ENCODE measurements at regions not wholly inside any gene's neighbourhood (a gene's known extent, or its start where the extent isn't known, plus 50 kb on each side); places are given as distances from the start of the nearest gene placed in this dataset.

DNA sequence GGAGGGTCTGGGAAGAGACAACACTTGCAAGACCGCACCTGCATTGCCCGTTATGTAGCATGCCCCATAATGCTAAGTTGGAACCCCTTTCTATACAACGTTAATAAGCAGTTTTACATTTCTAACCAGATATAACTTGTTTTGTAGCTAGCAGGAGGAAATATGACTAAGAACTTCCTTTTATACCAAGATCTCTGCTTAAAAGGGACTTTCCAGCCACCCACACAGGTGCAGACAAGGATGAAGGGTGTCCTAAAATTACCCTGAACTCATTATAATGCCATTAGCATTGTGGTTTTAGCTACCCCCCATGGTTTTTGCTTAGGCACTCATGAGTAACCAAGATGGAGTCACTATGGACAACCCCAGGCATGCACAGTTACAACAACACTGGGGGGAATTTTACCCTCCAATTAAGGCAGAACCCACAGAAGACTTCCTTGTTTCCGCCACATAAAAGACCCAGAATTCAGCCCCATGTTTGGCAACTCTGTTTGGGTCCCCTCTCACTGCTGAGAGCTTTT, 362.8 kb downstream of the CBLN2 start:
- TF ChIP-seq, protein P1, sequence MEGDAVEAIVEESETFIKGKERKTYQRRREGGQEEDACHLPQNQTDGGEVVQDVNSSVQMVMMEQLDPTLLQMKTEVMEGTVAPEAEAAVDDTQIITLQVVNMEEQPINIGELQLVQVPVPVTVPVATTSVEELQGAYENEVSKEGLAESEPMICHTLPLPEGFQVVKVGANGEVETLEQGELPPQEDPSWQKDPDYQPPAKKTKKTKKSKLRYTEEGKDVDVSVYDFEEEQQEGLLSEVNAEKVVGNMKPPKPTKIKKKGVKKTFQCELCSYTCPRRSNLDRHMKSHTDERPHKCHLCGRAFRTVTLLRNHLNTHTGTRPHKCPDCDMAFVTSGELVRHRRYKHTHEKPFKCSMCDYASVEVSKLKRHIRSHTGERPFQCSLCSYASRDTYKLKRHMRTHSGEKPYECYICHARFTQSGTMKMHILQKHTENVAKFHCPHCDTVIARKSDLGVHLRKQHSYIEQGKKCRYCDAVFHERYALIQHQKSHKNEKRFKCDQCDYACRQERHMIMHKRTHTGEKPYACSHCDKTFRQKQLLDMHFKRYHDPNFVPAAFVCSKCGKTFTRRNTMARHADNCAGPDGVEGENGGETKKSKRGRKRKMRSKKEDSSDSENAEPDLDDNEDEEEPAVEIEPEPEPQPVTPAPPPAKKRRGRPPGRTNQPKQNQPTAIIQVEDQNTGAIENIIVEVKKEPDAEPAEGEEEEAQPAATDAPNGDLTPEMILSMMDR (optimal IDR thresholded peaks at IDR 0.05 in 1 of 3, IDR thresholded peaks at IDR 0.05 in 1 of 3, conservative IDR thresholded peaks at IDR 0.05 in 1 of 3; ENCODE audit: extremely low read depth in 1 of 3, insufficient read depth in 2 of 3, low read length in 3 of 3), result no peak
- no peak for TF ChIP-seq EZH2 (IDR thresholded peaks at IDR 0.05; ENCODE audit: low read length)
